ENCODE measurements at regions not wholly inside any gene's neighbourhood (a gene's known extent, or its start where the extent isn't known, plus 50 kb on each side); places are given as distances from the start of the nearest gene placed in this dataset.

- no peak for FAIRE-seq
- DNase-seq (ENCODE audit: insufficient read length, low spot score): no peak
Observed at GRCh38 chr1:220979371-220979770, 100.1 kb downstream of the HLX start.

- FAIRE-seq: no peak
Observed at GRCh38 chr1:220982686-220983085, 103.4 kb downstream of the HLX start.

GRCh38 chr1:220983877-220984635, 104.8 kb downstream of the HLX start:
- DNase-seq (ENCODE audit: insufficient read length, low spot score) (no peak), FAIRE-seq (no peak)

More at GRCh38 chr1:220982686-220983085, 103.4 kb downstream of the HLX start:
- DNase-seq (ENCODE audit: insufficient read length, low spot score): no peak

- no peak for FAIRE-seq
Observed at GRCh38 chr1:220990427-220991339, 111.4 kb downstream of the HLX start.

GRCh38 chr1:220991506-220991905, 112.3 kb downstream of the HLX start:
- no peak for FAIRE-seq
- no peak for DNase-seq (ENCODE audit: insufficient read length, low spot score)

More at GRCh38 chr1:220990427-220991339, 111.4 kb downstream of the HLX start:
- no peak for DNase-seq (ENCODE audit: insufficient read length, low spot score)

GRCh38 chr1:220991959-220992704, 112.9 kb downstream of the HLX start:
- FAIRE-seq (no peak), DNase-seq (ENCODE audit: insufficient read length, low spot score) (no peak)

- DNase-seq (ENCODE audit: insufficient read length, low spot score): no peak
- no peak for FAIRE-seq
Observed at GRCh38 chr1:220992705-220993052, 113.4 kb downstream of the HLX start.

- no peak for DNase-seq (ENCODE audit: insufficient read length, low spot score)
- FAIRE-seq: no peak
Observed at GRCh38 chr1:220994671-220995070, 115.4 kb downstream of the HLX start.

- DNase-seq (ENCODE audit: insufficient read length, low spot score) (no peak), FAIRE-seq (no peak)
Observed at GRCh38 chr1:220997791-220998190, 118.5 kb downstream of the HLX start.

- DNase-seq (ENCODE audit: insufficient read length, low spot score) (no peak), FAIRE-seq (no peak)
Observed at GRCh38 chr1:220999872-221000863, 120.9 kb downstream of the HLX start.

GRCh38 chr1:221001167-221001566, 121.9 kb downstream of the HLX start:
- FAIRE-seq (no peak), DNase-seq (ENCODE audit: insufficient read length, low spot score) (no peak)

- DNase-seq (ENCODE audit: insufficient read length, low spot score) (no peak), FAIRE-seq (no peak)
Observed at GRCh38 chr1:221002601-221003000, 123.4 kb downstream of the HLX start.

- DNase-seq (ENCODE audit: insufficient read length, low spot score): no peak
- no peak for FAIRE-seq
Observed at GRCh38 chr1:221011145-221011544, 131.9 kb downstream of the HLX start.

- FAIRE-seq (no peak), DNase-seq (ENCODE audit: insufficient read length, low spot score) (no peak)
Observed at GRCh38 chr1:221012120-221012519, 132.9 kb downstream of the HLX start.

- FAIRE-seq (no peak), DNase-seq (ENCODE audit: insufficient read length, low spot score) (no peak)
Observed at GRCh38 chr1:221013691-221014660, 134.7 kb downstream of the HLX start.

GRCh38 chr1:221015159-221015790, 136.0 kb downstream of the HLX start:
- DNase-seq (ENCODE audit: insufficient read length, low spot score) (no peak), FAIRE-seq (no peak)

GRCh38 chr1:221016751-221017150, 137.5 kb downstream of the HLX start:
- DNase-seq (ENCODE audit: insufficient read length, low spot score) (no peak), FAIRE-seq (no peak)

GRCh38 chr1:221018414-221018813, 139.2 kb downstream of the HLX start:
- FAIRE-seq (no peak), DNase-seq (ENCODE audit: insufficient read length, low spot score) (no peak)

Measured in GM19239 (cell line).